GM21529 (cell line): ENCODE measurements at regions not wholly inside any gene's neighbourhood (a gene's known extent, or its start where the extent isn't known, plus 50 kb on each side); places are given as distances from the start of the nearest gene placed in this dataset.
A peak's percentile ranks its signal among the peaks of the same experiment; 100 is the strongest.

Experiments used
- ATAC-seq: cut with Tn5 transposase; IDR thresholded peaks from one replicate; pipeline ENCODE4 v1.9.1; 2021; ENCODE audit not compliant: unreplicated experiment

- ATAC-seq: no peak
Observed at GRCh38 chr2:43057742-43058725, 168.4 kb downstream of the ZFP36L2 start.

- no peak for ATAC-seq
Observed at GRCh38 chr2:43057026-43057741, 169.2 kb downstream of the ZFP36L2 start.

- ATAC-seq: no peak
Observed at GRCh38 chr2:43055985-43056384, 170.4 kb downstream of the ZFP36L2 start.

- ATAC-seq: no peak
Observed at GRCh38 chr2:43055086-43055912, 171.1 kb downstream of the ZFP36L2 start.

GRCh38 chr2:43054367-43054766, 172.0 kb downstream of the ZFP36L2 start:
- ATAC-seq: no peak

GRCh38 chr2:43052944-43053306, 173.5 kb downstream of the ZFP36L2 start:
- no peak for ATAC-seq

GRCh38 chr2:43052204-43052943, 174.0 kb downstream of the ZFP36L2 start:
- ATAC-seq: no peak

- no peak for ATAC-seq
Observed at GRCh38 chr2:43051338-43051737, 175.1 kb downstream of the ZFP36L2 start.

GRCh38 chr2:43050866-43051265, 175.5 kb downstream of the ZFP36L2 start:
- ATAC-seq: no peak

GRCh38 chr2:43049836-43050801, 176.3 kb downstream of the ZFP36L2 start:
- ATAC-seq: no peak

- ATAC-seq: no peak
Observed at GRCh38 chr2:43047187-43047780, 179.1 kb downstream of the ZFP36L2 start.

GRCh38 chr2:43045866-43046265, 180.5 kb downstream of the ZFP36L2 start:
- ATAC-seq: no peak

- no peak for ATAC-seq
Observed at GRCh38 chr2:43044093-43044681, 182.2 kb downstream of the ZFP36L2 start.

- ATAC-seq: no peak
Observed at GRCh38 chr2:43043553-43043870, 182.9 kb downstream of the ZFP36L2 start.

GRCh38 chr2:43041661-43042360, 184.6 kb downstream of the ZFP36L2 start:
- no peak for ATAC-seq

GRCh38 chr2:43041173-43041591, 185.2 kb downstream of the ZFP36L2 start:
- no peak for ATAC-seq

- ATAC-seq: peak; percentile 47
Observed at GRCh38 chr2:43040084-43040854, 186.1 kb downstream of the ZFP36L2 start.
